ENCODE measurements at regions not wholly inside any gene's neighbourhood (a gene's known extent, or its start where the extent isn't known, plus 50 kb on each side); places are given as distances from the start of the nearest gene placed in this dataset.

- CTCF ChIA-PET: no interaction called here
These were observed 77.8 kb upstream of the SPAG17 start for GRCh38 chr1:118262865-118263264.

DNA sequence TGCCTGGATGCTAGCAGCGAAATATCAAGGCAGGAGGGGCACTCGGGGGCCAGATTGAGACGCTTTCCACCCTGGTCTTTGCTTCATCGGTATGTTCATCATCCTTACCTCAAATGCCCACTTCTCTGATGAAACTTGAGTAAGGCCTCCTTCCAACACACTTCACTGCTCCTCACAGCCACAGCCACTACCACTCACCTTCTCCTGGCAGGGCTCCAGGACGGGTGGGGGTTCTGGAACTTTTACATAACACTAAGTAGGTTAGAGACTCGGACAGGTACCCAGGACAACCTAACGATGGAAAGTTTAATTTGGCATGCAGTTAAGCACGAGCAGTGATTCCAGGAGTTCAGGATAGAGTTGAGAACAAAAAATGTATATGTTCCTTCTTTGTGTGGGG is 73.9 kb upstream of the SPAG17 start:
- Histone ChIP-seq H3K36me3 (ENCODE audit: control insufficient read depth, insufficient read depth, low read length) (no peaks in the 10 kb centered on the region), H3K27me3 (replicated peaks; ENCODE audit: control insufficient read depth, insufficient read depth, low read length) (no peaks in the 10 kb centered on the region), H3K9me3 (no peaks in the 10 kb centered on the region), H3K4me1 (no peaks in the 10 kb centered on the region), H3K4me3 (ENCODE audit: low read depth, low read length) (no peak overlapping the region)
- Mint-ChIP-seq H3K4me1 (ENCODE audit: low read depth, unreplicated experiment) (no peaks in the 10 kb centered on the region), H3K36me3 (ENCODE audit: insufficient read depth, unreplicated experiment) (no peaks in the 10 kb centered on the region), H3K9me3 (ENCODE audit: unreplicated experiment) (no peaks in the 10 kb centered on the region), H3K27me3 (ENCODE audit: insufficient read depth, unreplicated experiment) (peaks cover 2% of the 10 kb centered on the region), H3K4me3 (ENCODE audit: unreplicated experiment) (no peak overlapping the region), H3K27ac (ENCODE audit: unreplicated experiment) (no peak overlapping the region)
- no TSS peak for BruUV-seq (replicated peaks)
- intact Hi-C loops (cut with micrococcal nuclease; ENCODE audit: unreplicated experiment): no loop called here
- no peak for DNase-seq
- no peak for TF ChIP-seq CTCF (IDR thresholded peaks at IDR 0.05; ENCODE audit: insufficient read depth in 1 of 2, low read depth in 1 of 2, low read length in 1 of 2, severe bottlenecking in 1 of 2, unreplicated experiment in 1 of 2)
- CTCF ChIA-PET: no interaction called here
- POLR2A ChIA-PET: no interaction called here

More at GRCh38 chr1:118262865-118263264, 77.8 kb upstream of the SPAG17 start:
- no peaks in the 10 kb centered on the region for H3K36me3 ChIP-seq (ENCODE audit: control insufficient read depth, insufficient read depth, low read length)
- H3K27ac Mint-ChIP-seq (ENCODE audit: unreplicated experiment): no peak overlapping the region
- no peaks in the 10 kb centered on the region for H3K4me1 Mint-ChIP-seq (ENCODE audit: low read depth, unreplicated experiment)
- no peak for TF ChIP-seq CTCF (IDR thresholded peaks at IDR 0.05; ENCODE audit: insufficient read depth in 1 of 2, low read depth in 1 of 2, low read length in 1 of 2, severe bottlenecking in 1 of 2, unreplicated experiment in 1 of 2)
- no peaks in the 10 kb centered on the region for H3K9me3 Mint-ChIP-seq (ENCODE audit: unreplicated experiment)
- no peaks in the 10 kb centered on the region for H3K27me3 ChIP-seq (replicated peaks; ENCODE audit: control insufficient read depth, insufficient read depth, low read length)
- no TSS peak for BruUV-seq (replicated peaks)
- H3K27me3 Mint-ChIP-seq (ENCODE audit: insufficient read depth, unreplicated experiment): peaks cover 4% of the 10 kb centered on the region
- no peaks in the 10 kb centered on the region for H3K9me3 ChIP-seq
- no peak overlapping the region for H3K4me3 ChIP-seq (ENCODE audit: low read depth, low read length)
- intact Hi-C loops (cut with micrococcal nuclease; ENCODE audit: unreplicated experiment): no loop called here
- no peaks in the 10 kb centered on the region for H3K4me1 ChIP-seq
- no peak for DNase-seq
- no peaks in the 10 kb centered on the region for H3K36me3 Mint-ChIP-seq (ENCODE audit: insufficient read depth, unreplicated experiment)
- POLR2A ChIA-PET: no interaction called here
- no peak overlapping the region for H3K4me3 Mint-ChIP-seq (ENCODE audit: unreplicated experiment)

DNA sequence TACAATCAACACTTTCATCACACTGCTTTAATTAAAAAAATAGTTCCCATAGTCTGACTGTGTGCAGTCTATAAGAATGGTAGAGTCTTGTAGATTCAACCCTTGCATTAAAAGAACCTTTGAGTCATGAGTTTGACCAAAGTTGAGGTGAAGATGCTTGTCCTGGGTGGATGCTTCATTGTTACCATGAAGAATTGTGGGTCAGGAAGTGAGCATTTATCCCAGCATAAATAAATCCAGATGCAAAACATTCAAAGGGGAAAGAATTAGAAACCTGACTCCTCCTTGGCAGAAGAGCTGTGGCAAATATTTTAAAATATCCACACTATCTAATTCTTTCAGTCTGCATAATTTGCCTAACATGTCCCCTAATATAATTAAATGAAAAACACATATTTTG is 72.9 kb upstream of the SPAG17 start:
- H3K4me1 Mint-ChIP-seq (ENCODE audit: low read depth, unreplicated experiment): no peaks in the 10 kb centered on the region
- no peak overlapping the region for H3K27ac Mint-ChIP-seq (ENCODE audit: unreplicated experiment)
- no peak for DNase-seq
- intact Hi-C loops (cut with micrococcal nuclease; ENCODE audit: unreplicated experiment): no loop called here
- CTCF ChIA-PET: no interaction called here
- no peaks in the 10 kb centered on the region for H3K36me3 Mint-ChIP-seq (ENCODE audit: insufficient read depth, unreplicated experiment)
- Histone ChIP-seq H3K27me3 (replicated peaks; ENCODE audit: control insufficient read depth, insufficient read depth, low read length) (no peaks in the 10 kb centered on the region), H3K4me3 (ENCODE audit: low read depth, low read length) (no peak overlapping the region), H3K9me3 (no peaks in the 10 kb centered on the region), H3K4me1 (no peaks in the 10 kb centered on the region), H3K36me3 (ENCODE audit: control insufficient read depth, insufficient read depth, low read length) (no peaks in the 10 kb centered on the region)
- no TSS peak for BruUV-seq (replicated peaks)
- no peak for TF ChIP-seq CTCF (IDR thresholded peaks at IDR 0.05; ENCODE audit: insufficient read depth in 1 of 2, low read depth in 1 of 2, low read length in 1 of 2, severe bottlenecking in 1 of 2, unreplicated experiment in 1 of 2)
- H3K27me3 Mint-ChIP-seq (ENCODE audit: insufficient read depth, unreplicated experiment): peaks cover 2% of the 10 kb centered on the region
- POLR2A ChIA-PET: no interaction called here
- H3K4me3 Mint-ChIP-seq (ENCODE audit: unreplicated experiment): no peak overlapping the region
- no peaks in the 10 kb centered on the region for H3K9me3 Mint-ChIP-seq (ENCODE audit: unreplicated experiment)
